Activated naive CD8-positive, alpha-beta T cell treated with anti-CD3 and anti-CD28 coated beads, Interleukin-2, amount 10 ng/mL, durations not matched to agents 7 days and 5 days (primary cell): ENCODE measurements at regions not wholly inside any gene's neighbourhood (a gene's known extent, or its start where the extent isn't known, plus 50 kb on each side); places are given as distances from the start of the nearest gene placed in this dataset.

ENCODE experiments used
- ATAC-seq: fragments of 150-1000 bp; cut with Tn5 transposase; one replicate; pipeline ENCODE4 v1.10.0; 2021; ENCODE audit warnings: low read depth, moderate library complexity
- POLR2A ChIA-PET: fragments of 350-600 bp; sonication (Branson Sonifier 250); formaldehyde crosslinking; loops from one replicate; lab custom pipeline; 2021; ENCODE audit warnings: antibody characterized with exemption; lab: Charles Lee
- DNase-seq: peaks from one replicate; pipeline ENCODE4 v3.0.0; 2021
- H3K27ac Mint-ChIP-seq: one replicate; pipeline ENCODE4 v1.8.0; 2022; ENCODE audit warnings: mild to moderate bottlenecking, mixed read lengths
- H3K27me3 Mint-ChIP-seq: one replicate; pipeline ENCODE4 v1.8.0; 2022; ENCODE audit warnings: mild to moderate bottlenecking, moderate library complexity, mixed read lengths
- H3K36me3 Mint-ChIP-seq: one replicate; pipeline ENCODE4 v1.8.0; 2021; ENCODE audit warnings: mild to moderate bottlenecking, mixed read lengths
- H3K4me1 Mint-ChIP-seq: one replicate; pipeline ENCODE4 v1.8.0; 2021; ENCODE audit warnings: mixed read lengths
- H3K4me3 Mint-ChIP-seq: one replicate; pipeline ENCODE4 v1.8.0; 2022; ENCODE audit warnings: mild to moderate bottlenecking, moderate library complexity, mixed read lengths
- H3K9me3 Mint-ChIP-seq: one replicate; pipeline ENCODE4 v1.8.0; 2021; ENCODE audit warnings: mixed read lengths

- DNase-seq = no peak
- no peaks in the 10 kb centered on the region for H3K36me3 Mint-ChIP-seq
- peaks cover 20% of the 10 kb centered on the region for H3K27me3 Mint-ChIP-seq
- ATAC-seq = no peak
- H3K4me1 Mint-ChIP-seq = no peaks in the 10 kb centered on the region
- H3K4me3 Mint-ChIP-seq = no peak overlapping the region
- no peak overlapping the region for H3K27ac Mint-ChIP-seq
- POLR2A ChIA-PET = no interaction called here
- H3K9me3 Mint-ChIP-seq = no peaks in the 10 kb centered on the region
Measured at GRCh38 chr7:26603631-26604030, 260.8 kb downstream of the SKAP2 start.

GRCh38 chr7:26608402-26608801, 256.0 kb downstream of the SKAP2 start:
- H3K4me3 Mint-ChIP-seq = no peak overlapping the region
- no peaks in the 10 kb centered on the region for H3K4me1 Mint-ChIP-seq
- DNase-seq (no peak), ATAC-seq (no peak)
- no peaks in the 10 kb centered on the region for H3K36me3 Mint-ChIP-seq
- H3K27me3 Mint-ChIP-seq = peaks cover 18% of the 10 kb centered on the region
- no peaks in the 10 kb centered on the region for H3K9me3 Mint-ChIP-seq
- POLR2A ChIA-PET = no interaction called here
- H3K27ac Mint-ChIP-seq = no peak overlapping the region

- no peak for DNase-seq
- POLR2A ChIA-PET = no interaction called here
- Mint-ChIP-seq H3K27ac (no peak overlapping the region), H3K4me3 (no peak overlapping the region), H3K4me1 (no peaks in the 10 kb centered on the region), H3K27me3 (peaks cover 18% of the 10 kb centered on the region), H3K9me3 (no peaks in the 10 kb centered on the region), H3K36me3 (no peaks in the 10 kb centered on the region)
- no peak for ATAC-seq
Measured at GRCh38 chr7:26609082-26609481, 255.3 kb downstream of the SKAP2 start.

- Mint-ChIP-seq H3K4me3 (no peak overlapping the region), H3K27me3 (peaks cover 18% of the 10 kb centered on the region), H3K4me1 (no peaks in the 10 kb centered on the region), H3K36me3 (no peaks in the 10 kb centered on the region), H3K9me3 (no peaks in the 10 kb centered on the region), H3K27ac (no peak overlapping the region)
- ATAC-seq = no peak
- no peak for DNase-seq
- POLR2A ChIA-PET = no interaction called here
Measured at GRCh38 chr7:26609532-26609931, 254.9 kb downstream of the SKAP2 start.

- Mint-ChIP-seq H3K36me3 (no peaks in the 10 kb centered on the region), H3K4me1 (no peaks in the 10 kb centered on the region), H3K9me3 (no peaks in the 10 kb centered on the region), H3K27ac (no peak overlapping the region), H3K4me3 (no peak overlapping the region), H3K27me3 (peaks cover 3% of the 10 kb centered on the region)
- ATAC-seq (no peak), DNase-seq (no peak)
- POLR2A ChIA-PET = no interaction called here
Measured at GRCh38 chr7:26612742-26613141, 251.6 kb downstream of the SKAP2 start.

- no peaks in the 10 kb centered on the region for H3K9me3 Mint-ChIP-seq
- no peak overlapping the region for H3K4me3 Mint-ChIP-seq
- ATAC-seq (no peak), DNase-seq (no peak)
- POLR2A ChIA-PET = no interaction called here
- H3K27me3 Mint-ChIP-seq = no peaks in the 10 kb centered on the region
- H3K4me1 Mint-ChIP-seq = no peaks in the 10 kb centered on the region
- no peak overlapping the region for H3K27ac Mint-ChIP-seq
- no peaks in the 10 kb centered on the region for H3K36me3 Mint-ChIP-seq
Measured at GRCh38 chr7:26614503-26614902, 249.9 kb downstream of the SKAP2 start.

GRCh38 chr7:26616235-26616634, 248.2 kb downstream of the SKAP2 start:
- H3K36me3 Mint-ChIP-seq = no peaks in the 10 kb centered on the region
- ATAC-seq (no peak), DNase-seq (no peak)
- H3K4me1 Mint-ChIP-seq = no peaks in the 10 kb centered on the region
- H3K27me3 Mint-ChIP-seq = no peaks in the 10 kb centered on the region
- POLR2A ChIA-PET = no interaction called here
- no peak overlapping the region for H3K4me3 Mint-ChIP-seq
- no peaks in the 10 kb centered on the region for H3K9me3 Mint-ChIP-seq
- H3K27ac Mint-ChIP-seq = no peak overlapping the region

- POLR2A ChIA-PET = no interaction called here
- ATAC-seq (no peak), DNase-seq (no peak)
- no peaks in the 10 kb centered on the region for H3K36me3 Mint-ChIP-seq
- no peaks in the 10 kb centered on the region for H3K9me3 Mint-ChIP-seq
- no peak overlapping the region for H3K27ac Mint-ChIP-seq
- H3K4me1 Mint-ChIP-seq = no peaks in the 10 kb centered on the region
- H3K27me3 Mint-ChIP-seq = no peaks in the 10 kb centered on the region
- no peak overlapping the region for H3K4me3 Mint-ChIP-seq
Measured at GRCh38 chr7:26617066-26617465, 247.3 kb downstream of the SKAP2 start.
